Keratinocyte (primary cell): ENCODE measurements at regions not wholly inside any gene's neighbourhood (a gene's known extent, or its start where the extent isn't known, plus 50 kb on each side); places are given as distances from the start of the nearest gene placed in this dataset.

ENCODE experiments used
- EZH2 ChIP-seq: IDR thresholded peaks from one replicate; pipeline ENCODE4 v1.6.1; 2012; ENCODE audit warnings: inconsistent platforms, mild to moderate bottlenecking, low read length, moderate library complexity
- TF ChIP-seq, protein P1 (sequence below), 3 experiments: IDR thresholded peaks in 1 of 3; conservative IDR thresholded peaks in 1 of 3; optimal IDR thresholded peaks in 1 of 3; 2 replicates in 2 of 3; 3 replicates in 1 of 3; pipeline versions ENCODE3 to v1.5.1; 2011; ENCODE audit warnings: low read length in 3 of 3, mild to moderate bottlenecking in 3 of 3, moderate library complexity in 2 of 3, control low read depth in 1 of 3, inconsistent platforms in 1 of 3; ENCODE audit not compliant: insufficient read depth in 2 of 3; ENCODE audit errors: extremely low read depth in 1 of 3

DNA sequence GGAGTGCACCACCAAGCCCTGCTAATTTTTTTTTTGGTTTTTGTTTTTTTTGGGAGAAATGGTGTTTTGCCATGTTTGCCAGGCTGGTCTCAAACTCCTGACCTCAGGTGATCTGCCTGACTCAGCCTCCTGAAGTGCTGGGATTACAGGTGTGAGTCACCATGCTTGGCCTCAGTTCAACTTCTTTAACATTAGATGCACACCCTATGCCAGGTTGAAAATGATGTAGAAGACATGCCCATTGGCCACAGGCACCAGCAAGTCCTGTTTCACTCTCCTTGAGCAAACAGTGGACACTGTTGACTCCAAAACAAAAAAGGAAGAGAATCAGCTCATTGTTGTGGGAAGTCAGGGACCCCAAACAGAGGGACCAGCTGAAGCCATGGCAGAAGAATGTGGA, 1205.3 kb downstream of the REEP3 start:
- TF ChIP-seq, protein P1, sequence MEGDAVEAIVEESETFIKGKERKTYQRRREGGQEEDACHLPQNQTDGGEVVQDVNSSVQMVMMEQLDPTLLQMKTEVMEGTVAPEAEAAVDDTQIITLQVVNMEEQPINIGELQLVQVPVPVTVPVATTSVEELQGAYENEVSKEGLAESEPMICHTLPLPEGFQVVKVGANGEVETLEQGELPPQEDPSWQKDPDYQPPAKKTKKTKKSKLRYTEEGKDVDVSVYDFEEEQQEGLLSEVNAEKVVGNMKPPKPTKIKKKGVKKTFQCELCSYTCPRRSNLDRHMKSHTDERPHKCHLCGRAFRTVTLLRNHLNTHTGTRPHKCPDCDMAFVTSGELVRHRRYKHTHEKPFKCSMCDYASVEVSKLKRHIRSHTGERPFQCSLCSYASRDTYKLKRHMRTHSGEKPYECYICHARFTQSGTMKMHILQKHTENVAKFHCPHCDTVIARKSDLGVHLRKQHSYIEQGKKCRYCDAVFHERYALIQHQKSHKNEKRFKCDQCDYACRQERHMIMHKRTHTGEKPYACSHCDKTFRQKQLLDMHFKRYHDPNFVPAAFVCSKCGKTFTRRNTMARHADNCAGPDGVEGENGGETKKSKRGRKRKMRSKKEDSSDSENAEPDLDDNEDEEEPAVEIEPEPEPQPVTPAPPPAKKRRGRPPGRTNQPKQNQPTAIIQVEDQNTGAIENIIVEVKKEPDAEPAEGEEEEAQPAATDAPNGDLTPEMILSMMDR (optimal IDR thresholded peaks at IDR 0.05 in 1 of 3, IDR thresholded peaks at IDR 0.05 in 1 of 3, conservative IDR thresholded peaks at IDR 0.05 in 1 of 3; ENCODE audit: extremely low read depth in 1 of 3, insufficient read depth in 2 of 3, low read length in 3 of 3) = no peak
- TF ChIP-seq EZH2 = no peak
